ENCODE measurements at regions not wholly inside any gene's neighbourhood (a gene's known extent, or its start where the extent isn't known, plus 50 kb on each side); places are given as distances from the start of the nearest gene placed in this dataset.

GRCh38 chr15:87628311-87628710 is 628.2 kb downstream of the NTRK3 start:
- no peak for TF ChIP-seq CTCF (conservative IDR thresholded peaks at IDR 0.05; ENCODE audit: low read depth, low read length)
- no peak for DNase-seq (ENCODE audit: low read depth)
- H3K4me3 ChIP-seq (ENCODE audit: low read length): no peak overlapping the region

GRCh38 chr15:87626860-87627259 is 629.7 kb downstream of the NTRK3 start:
- H3K4me3 ChIP-seq (ENCODE audit: low read length): no peak overlapping the region
- no peak for DNase-seq (ENCODE audit: low read depth)
- no peak for TF ChIP-seq CTCF (conservative IDR thresholded peaks at IDR 0.05; ENCODE audit: low read depth, low read length)

- TF ChIP-seq CTCF (conservative IDR thresholded peaks at IDR 0.05; ENCODE audit: low read depth, low read length): peak; percentile 49
- no peak for DNase-seq (ENCODE audit: low read depth)
Measured at GRCh38 chr15:87623832-87624231, 632.7 kb downstream of the NTRK3 start.

GRCh38 chr15:87620393-87620792 is 636.1 kb downstream of the NTRK3 start:
- TF ChIP-seq CTCF (conservative IDR thresholded peaks at IDR 0.05; ENCODE audit: low read depth, low read length): no peak

More at GRCh38 chr15:87623832-87624231, 632.7 kb downstream of the NTRK3 start:
- no peak overlapping the region for H3K4me3 ChIP-seq (ENCODE audit: low read length)

GRCh38 chr15:87619161-87619960 is 637.2 kb downstream of the NTRK3 start:
- TF ChIP-seq CTCF (conservative IDR thresholded peaks at IDR 0.05; ENCODE audit: low read depth, low read length): no peak
- H3K4me3 ChIP-seq (ENCODE audit: low read length): no peak overlapping the region
- peak; percentile 8 for DNase-seq (ENCODE audit: low read depth)

More at GRCh38 chr15:87620393-87620792, 636.1 kb downstream of the NTRK3 start:
- DNase-seq (ENCODE audit: low read depth): no peak
- H3K4me3 ChIP-seq (ENCODE audit: low read length): no peak overlapping the region

- no peak for DNase-seq (ENCODE audit: low read depth)
- no peak overlapping the region for H3K4me3 ChIP-seq (ENCODE audit: low read length)
- TF ChIP-seq CTCF (conservative IDR thresholded peaks at IDR 0.05; ENCODE audit: low read depth, low read length): no peak
Measured at GRCh38 chr15:87618203-87618725, 638.3 kb downstream of the NTRK3 start.

- H3K4me3 ChIP-seq (ENCODE audit: low read length): no peak overlapping the region
- no peak for TF ChIP-seq CTCF (conservative IDR thresholded peaks at IDR 0.05; ENCODE audit: low read depth, low read length)
- DNase-seq (ENCODE audit: low read depth): no peak
Measured at GRCh38 chr15:87614704-87615103, 641.8 kb downstream of the NTRK3 start.
